ENCODE measurements at regions not wholly inside any gene's neighbourhood (a gene's known extent, or its start where the extent isn't known, plus 50 kb on each side); places are given as distances from the start of the nearest gene placed in this dataset.
"Not testable (repeated sequence)": the region's sequence is repeated elsewhere in the genome, so short reads cannot be mapped to it uniquely, and the experiment has no call there.

- no peak for DNase-seq (ENCODE audit: low spot score)
Measured at GRCh38 chr3:95759614-95760301, 1054.6 kb upstream of the EPHA6 start.

GRCh38 chr3:95775486-95776094 lies 1038.8 kb upstream of the EPHA6 start:
- DNase-seq (ENCODE audit: low spot score) = no peak

GRCh38 chr3:95781598-95781997 lies 1032.8 kb upstream of the EPHA6 start:
- no peak for DNase-seq (ENCODE audit: low spot score)

GRCh38 chr3:95789111-95789510 lies 1025.3 kb upstream of the EPHA6 start:
- DNase-seq (ENCODE audit: low spot score) = no peak

- DNase-seq (ENCODE audit: low spot score) = no peak
Measured at GRCh38 chr3:95797081-95797480, 1017.3 kb upstream of the EPHA6 start.

- DNase-seq (ENCODE audit: low spot score) = no peak
Measured at GRCh38 chr3:95798628-95799027, 1015.8 kb upstream of the EPHA6 start.

- DNase-seq (ENCODE audit: low spot score) = no peak
Measured at GRCh38 chr3:95810462-95810861, 1003.9 kb upstream of the EPHA6 start.

- DNase-seq (ENCODE audit: low spot score) = no peak
Measured at GRCh38 chr3:95813244-95813643, 1001.1 kb upstream of the EPHA6 start.

- no peak for DNase-seq (ENCODE audit: low spot score)
Measured at GRCh38 chr3:95815828-95816227, 998.6 kb upstream of the EPHA6 start.

- DNase-seq (ENCODE audit: low spot score) = no peak
Measured at GRCh38 chr3:95826419-95826818, 988.0 kb upstream of the EPHA6 start.

GRCh38 chr3:95832146-95832545 lies 982.2 kb upstream of the EPHA6 start:
- no peak for DNase-seq (ENCODE audit: low spot score)

GRCh38 chr3:95860628-95861027 lies 953.8 kb upstream of the EPHA6 start:
- not testable (repeated sequence) for DNase-seq (ENCODE audit: low spot score)

GRCh38 chr3:95883801-95884200 lies 930.6 kb upstream of the EPHA6 start:
- DNase-seq (ENCODE audit: low spot score) = no peak

- no peak for DNase-seq (ENCODE audit: low spot score)
Measured at GRCh38 chr3:95886616-95887015, 927.8 kb upstream of the EPHA6 start.

- no peak for DNase-seq (ENCODE audit: low spot score)
Measured at GRCh38 chr3:95887114-95887513, 927.3 kb upstream of the EPHA6 start.

GRCh38 chr3:95894820-95895219 lies 919.6 kb upstream of the EPHA6 start:
- DNase-seq (ENCODE audit: low spot score) = no peak

GRCh38 chr3:95899494-95899893 lies 914.9 kb upstream of the EPHA6 start:
- DNase-seq (ENCODE audit: low spot score) = no peak

GRCh38 chr3:95899911-95900310 lies 914.5 kb upstream of the EPHA6 start:
- DNase-seq (ENCODE audit: low spot score) = no peak

GRCh38 chr3:95901948-95902347 lies 912.4 kb upstream of the EPHA6 start:
- no peak for DNase-seq (ENCODE audit: low spot score)

GRCh38 chr3:95905182-95905581 lies 909.2 kb upstream of the EPHA6 start:
- DNase-seq (ENCODE audit: low spot score) = no peak

- no peak for DNase-seq (ENCODE audit: low spot score)
Measured at GRCh38 chr3:95911767-95912166, 902.6 kb upstream of the EPHA6 start.

GRCh38 chr3:95923496-95924210 lies 890.7 kb upstream of the EPHA6 start:
- DNase-seq (ENCODE audit: low spot score) = no peak

- no peak for DNase-seq (ENCODE audit: low spot score)
Measured at GRCh38 chr3:95926904-95927501, 887.4 kb upstream of the EPHA6 start.

Measured in HuH-7.5 (cell line).